ENCODE measurements at regions not wholly inside any gene's neighbourhood (a gene's known extent, or its start where the extent isn't known, plus 50 kb on each side); places are given as distances from the start of the nearest gene placed in this dataset.

GRCh38 chr2:129483366-129483765 is 496.1 kb upstream of the RAB6C start:
- TF ChIP-seq, protein P1, sequence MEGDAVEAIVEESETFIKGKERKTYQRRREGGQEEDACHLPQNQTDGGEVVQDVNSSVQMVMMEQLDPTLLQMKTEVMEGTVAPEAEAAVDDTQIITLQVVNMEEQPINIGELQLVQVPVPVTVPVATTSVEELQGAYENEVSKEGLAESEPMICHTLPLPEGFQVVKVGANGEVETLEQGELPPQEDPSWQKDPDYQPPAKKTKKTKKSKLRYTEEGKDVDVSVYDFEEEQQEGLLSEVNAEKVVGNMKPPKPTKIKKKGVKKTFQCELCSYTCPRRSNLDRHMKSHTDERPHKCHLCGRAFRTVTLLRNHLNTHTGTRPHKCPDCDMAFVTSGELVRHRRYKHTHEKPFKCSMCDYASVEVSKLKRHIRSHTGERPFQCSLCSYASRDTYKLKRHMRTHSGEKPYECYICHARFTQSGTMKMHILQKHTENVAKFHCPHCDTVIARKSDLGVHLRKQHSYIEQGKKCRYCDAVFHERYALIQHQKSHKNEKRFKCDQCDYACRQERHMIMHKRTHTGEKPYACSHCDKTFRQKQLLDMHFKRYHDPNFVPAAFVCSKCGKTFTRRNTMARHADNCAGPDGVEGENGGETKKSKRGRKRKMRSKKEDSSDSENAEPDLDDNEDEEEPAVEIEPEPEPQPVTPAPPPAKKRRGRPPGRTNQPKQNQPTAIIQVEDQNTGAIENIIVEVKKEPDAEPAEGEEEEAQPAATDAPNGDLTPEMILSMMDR (conservative IDR thresholded peaks at IDR 0.05; ENCODE audit: low read length) = no peak
- no peak overlapping the region for H3K4me3 ChIP-seq (ENCODE audit: low read length)
- no peak for DNase-seq (ENCODE audit: low read depth)

DNA sequence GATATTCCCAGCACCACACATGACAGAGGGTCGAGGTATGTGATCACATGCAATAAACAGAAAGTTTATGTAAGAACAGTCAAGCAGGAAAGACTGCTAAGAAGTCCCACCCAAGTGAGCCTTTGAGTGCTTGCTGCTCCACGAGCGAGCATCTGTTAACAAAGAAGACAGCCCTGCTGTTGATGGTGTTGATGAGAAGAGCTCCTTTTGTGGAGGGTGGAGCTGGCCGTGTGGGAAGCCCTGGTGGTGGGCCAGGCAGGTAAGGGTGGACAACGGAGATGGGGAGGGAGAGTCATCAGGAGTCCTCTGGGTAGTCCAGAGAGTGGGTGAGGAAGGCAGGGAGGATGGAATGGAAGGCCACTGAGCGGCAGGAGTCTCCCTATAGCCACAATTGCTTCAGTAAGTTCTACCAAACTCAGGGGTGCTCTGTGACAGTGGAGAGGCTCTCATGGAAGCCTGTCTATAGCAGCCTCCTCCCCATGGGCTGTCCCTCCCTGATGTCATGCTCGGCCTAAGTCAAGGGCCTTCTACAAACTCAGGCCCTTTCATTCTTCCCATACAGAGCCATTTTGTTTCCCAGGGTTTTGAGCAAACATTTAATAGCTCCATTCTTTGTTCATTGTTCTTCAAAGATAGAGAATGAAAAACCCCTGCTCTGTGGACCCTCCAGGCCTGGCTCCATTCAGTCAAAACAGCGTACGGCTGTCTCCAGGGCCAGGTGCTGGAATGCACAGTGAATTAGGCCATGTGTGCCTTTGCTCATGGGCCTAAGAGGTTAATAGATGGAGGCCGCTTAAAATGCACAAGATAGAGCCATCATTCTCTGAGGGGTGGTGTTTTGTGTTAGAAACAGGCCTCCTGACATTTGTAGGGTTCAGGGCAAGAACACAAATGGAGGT is 494.2 kb upstream of the RAB6C start:
- DNase-seq (ENCODE audit: low read depth) = no peak
- TF ChIP-seq, protein P1 (conservative IDR thresholded peaks at IDR 0.05; ENCODE audit: low read length) = no peak
- H3K4me3 ChIP-seq (ENCODE audit: low read length) = no peak overlapping the region

DNA sequence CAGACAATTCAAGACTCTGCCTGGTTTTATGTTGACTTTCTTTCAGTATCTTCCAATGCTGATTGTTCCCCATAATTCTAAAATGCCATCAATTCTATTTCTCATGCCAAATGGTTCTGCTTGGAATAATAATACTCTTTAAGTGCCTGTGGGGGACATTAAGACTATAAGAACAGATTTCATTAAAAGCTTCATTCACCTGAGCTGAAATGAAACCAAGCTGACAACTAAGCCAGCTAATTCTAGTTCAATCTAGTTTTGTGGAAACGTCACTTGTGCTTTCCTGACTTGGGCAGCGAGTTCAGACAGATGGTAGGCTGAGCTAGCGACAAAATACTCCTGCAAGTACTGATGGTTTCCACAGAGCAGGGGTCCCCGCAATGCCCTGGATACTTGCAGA is 491.1 kb upstream of the RAB6C start:
- no peak for DNase-seq (ENCODE audit: low read depth)
- TF ChIP-seq, protein P1 (conservative IDR thresholded peaks at IDR 0.05; ENCODE audit: low read length) = no peak
- H3K4me3 ChIP-seq (ENCODE audit: low read length) = no peak overlapping the region

GRCh38 chr2:129490641-129491040 is 488.8 kb upstream of the RAB6C start:
- no peak for DNase-seq (ENCODE audit: low read depth)
- TF ChIP-seq, protein P1 (conservative IDR thresholded peaks at IDR 0.05; ENCODE audit: low read length) = no peak
- H3K4me3 ChIP-seq (ENCODE audit: low read length) = no peak overlapping the region

DNA sequence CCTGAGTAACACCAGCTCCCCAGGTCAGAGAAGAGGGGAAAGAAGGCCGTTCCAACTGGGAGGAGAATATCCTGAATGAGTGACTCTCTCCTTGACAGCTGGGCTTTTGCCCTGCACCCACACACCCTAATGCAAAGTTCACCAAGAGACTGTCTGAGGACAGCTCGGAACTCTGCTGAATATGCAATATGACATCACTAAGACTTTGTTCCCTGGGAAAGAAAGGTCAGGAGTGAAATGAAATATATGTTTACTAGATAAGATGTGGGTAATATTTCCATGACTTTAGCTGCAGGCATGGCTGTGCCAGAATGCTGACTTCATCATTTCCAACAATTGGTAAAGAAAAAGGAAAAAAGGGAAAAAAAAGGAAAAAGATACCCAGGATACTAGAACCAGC is 488.2 kb upstream of the RAB6C start:
- TF ChIP-seq, protein P1 (conservative IDR thresholded peaks at IDR 0.05; ENCODE audit: low read length) = no peak
- DNase-seq (ENCODE audit: low read depth) = no peak
- H3K4me3 ChIP-seq (ENCODE audit: low read length) = no peak overlapping the region

DNA sequence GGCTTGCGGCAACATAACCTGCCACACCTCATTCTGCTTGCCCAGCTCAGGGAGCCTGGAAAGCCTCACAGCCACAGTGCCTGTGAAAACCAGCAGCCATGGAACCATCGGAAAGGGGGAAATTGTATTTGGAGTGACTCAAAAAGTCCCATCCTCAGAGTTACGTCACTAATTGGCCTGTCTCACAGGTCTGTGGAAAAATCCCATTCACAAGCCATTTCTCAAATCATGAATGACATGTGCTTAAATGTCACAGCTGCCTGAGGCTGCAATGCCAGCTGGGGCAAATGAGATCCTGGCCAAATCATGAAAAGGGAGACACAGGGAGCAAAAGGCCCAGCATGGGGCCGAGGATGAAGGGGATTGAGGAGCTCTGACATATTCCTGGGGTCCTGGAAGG is 486.9 kb upstream of the RAB6C start:
- TF ChIP-seq, protein P1 (conservative IDR thresholded peaks at IDR 0.05; ENCODE audit: low read length) = no peak
- H3K4me3 ChIP-seq (ENCODE audit: low read length) = no peak overlapping the region
- no peak for DNase-seq (ENCODE audit: low read depth)

- no peak overlapping the region for H3K4me3 ChIP-seq (ENCODE audit: low read length)
- DNase-seq (ENCODE audit: low read depth) = no peak
- TF ChIP-seq, protein P1 (conservative IDR thresholded peaks at IDR 0.05; ENCODE audit: low read length) = no peak
Observed at GRCh38 chr2:129499747-129500146, 479.7 kb upstream of the RAB6C start.

Data from AG10803 (cell line).